Glomerular endothelial cell (primary cell): ENCODE measurements at regions not wholly inside any gene's neighbourhood (a gene's known extent, or its start where the extent isn't known, plus 50 kb on each side); places are given as distances from the start of the nearest gene placed in this dataset.
"Not testable (repeated sequence)": the region's sequence is repeated elsewhere in the genome, so short reads cannot be mapped to it uniquely, and the experiment has no call there.

Source experiments
- DNase-seq: peaks from one replicate; pipeline ENCODE4 v3.0.0-alpha.2; 2011; ENCODE audit warnings: low read depth, low spot score; ENCODE audit errors: extremely low read depth

- DNase-seq, result no peak
These were observed 122.5 kb downstream of the CETN3 start for GRCh38 chr5:90287036-90287435.

- DNase-seq, result no peak
These were observed 124.0 kb downstream of the CETN3 start for GRCh38 chr5:90285581-90285980.

DNA sequence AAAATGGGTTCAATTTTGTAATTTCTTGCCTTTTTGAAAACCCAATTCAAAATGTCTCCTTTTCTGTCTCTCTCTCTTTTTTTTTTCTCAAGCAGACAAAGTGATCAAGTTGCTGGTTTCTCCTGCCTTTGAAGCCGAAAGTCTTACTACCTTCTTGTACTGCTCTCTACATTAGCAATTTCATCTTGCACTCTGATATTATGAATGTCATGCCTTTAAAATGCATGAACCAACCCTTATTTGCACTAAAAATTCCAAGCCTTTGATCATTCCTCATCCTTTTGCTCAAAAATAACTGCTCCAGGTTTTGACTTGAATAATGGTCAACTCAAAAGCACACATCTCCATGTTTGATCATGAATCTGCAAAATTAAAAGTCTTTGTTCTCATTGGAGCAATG, 125.2 kb downstream of the CETN3 start:
- DNase-seq, result no peak

DNA sequence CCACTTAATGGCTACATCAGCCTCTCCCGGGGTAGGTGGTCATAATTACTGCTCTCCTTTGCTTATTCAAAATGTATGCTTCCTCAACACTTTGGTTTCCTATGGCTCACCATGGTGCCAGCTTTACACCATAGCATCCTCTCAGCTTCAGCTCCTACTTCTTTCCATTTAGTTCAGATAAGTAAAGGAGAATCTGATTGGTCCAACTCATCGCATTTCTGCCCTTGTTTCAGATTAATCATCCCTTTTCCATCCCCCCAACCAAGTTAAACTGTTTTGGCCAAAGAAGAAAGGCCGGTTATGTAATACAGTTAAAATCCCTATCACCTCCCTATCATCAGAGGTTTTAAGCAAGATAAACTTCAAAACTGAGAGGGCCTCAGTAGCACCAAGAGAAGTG, 130.5 kb downstream of the CETN3 start:
- no peak for DNase-seq

DNA sequence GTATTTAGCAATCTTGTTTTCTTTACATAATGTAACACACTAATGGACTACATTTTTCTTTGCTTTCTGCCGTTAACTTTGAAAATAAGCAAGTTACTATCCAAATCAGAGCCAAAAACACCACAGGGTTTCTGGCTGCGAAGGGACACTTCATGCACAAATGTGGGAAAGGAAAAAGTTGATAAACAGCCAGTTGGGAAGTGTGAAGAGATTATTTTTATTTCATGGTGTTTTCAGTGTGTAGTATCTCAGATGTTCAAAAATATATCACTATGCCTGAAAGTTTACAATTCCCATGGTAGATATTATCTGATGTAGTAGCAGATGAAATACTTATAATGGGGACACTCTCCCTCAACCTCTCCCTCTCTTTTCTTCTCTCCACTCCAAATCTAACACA, 135.3 kb downstream of the CETN3 start:
- DNase-seq, result no peak

DNA sequence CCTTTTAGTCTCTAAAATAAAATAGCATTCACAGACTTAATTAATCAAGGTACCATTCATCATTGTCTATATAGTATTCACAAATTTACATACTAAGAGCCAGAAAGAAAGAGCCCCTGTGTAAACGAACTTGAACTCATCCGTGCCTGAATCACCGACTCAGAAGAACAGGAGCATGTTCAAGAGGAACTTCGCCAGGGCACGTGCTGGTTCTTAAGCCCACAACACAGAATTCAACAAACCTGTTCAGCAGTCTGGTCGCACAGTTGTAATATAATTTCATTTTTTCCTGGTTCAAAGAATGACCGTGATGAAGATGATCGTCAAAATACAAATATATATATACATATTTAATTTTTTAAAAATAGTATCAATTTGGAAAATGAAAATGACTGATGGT, 141.9 kb downstream of the CETN3 start:
- DNase-seq, result no peak

GRCh38 chr5:90265545-90265857, 144.1 kb downstream of the CETN3 start:
- no peak for DNase-seq

DNA sequence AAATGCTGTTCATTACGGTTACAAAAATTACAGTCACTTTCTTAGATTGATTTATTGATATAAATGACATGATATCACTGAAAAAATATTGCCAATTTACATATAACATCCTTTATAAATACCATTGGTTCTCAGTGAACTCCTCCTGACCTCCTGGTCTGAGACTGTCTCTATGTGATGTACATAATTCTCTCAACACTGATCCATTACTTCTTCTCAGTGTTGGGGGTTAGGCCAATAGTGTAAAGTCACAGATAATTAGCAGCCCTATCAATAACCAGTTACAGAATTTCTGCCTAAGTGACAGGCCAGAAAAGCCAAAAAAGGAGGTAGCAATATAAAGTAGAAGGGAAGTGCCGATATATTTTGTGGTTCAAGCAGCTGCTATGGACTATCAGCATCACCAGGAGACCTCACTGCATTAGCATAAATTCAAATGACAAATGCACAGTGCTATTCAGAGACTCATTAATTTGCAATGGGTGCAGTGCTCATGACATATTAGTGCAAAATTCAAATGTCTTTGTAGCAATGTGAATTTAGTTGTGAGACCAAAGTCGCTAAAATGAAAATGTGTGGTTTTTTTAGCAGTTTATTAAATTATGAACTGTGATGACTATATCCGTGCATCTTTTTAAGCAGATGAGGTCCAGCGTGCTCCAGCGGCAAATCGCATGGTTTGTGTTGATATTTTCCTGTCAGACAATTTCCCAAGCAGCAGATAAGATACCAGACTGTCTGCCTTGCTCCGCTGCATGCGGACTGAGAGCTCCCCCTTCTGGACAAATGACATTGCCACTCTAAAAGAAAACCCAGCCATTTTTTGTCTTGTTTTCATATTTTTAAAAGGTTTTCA, 144.6 kb downstream of the CETN3 start:
- DNase-seq, result peak; percentile 33

DNA sequence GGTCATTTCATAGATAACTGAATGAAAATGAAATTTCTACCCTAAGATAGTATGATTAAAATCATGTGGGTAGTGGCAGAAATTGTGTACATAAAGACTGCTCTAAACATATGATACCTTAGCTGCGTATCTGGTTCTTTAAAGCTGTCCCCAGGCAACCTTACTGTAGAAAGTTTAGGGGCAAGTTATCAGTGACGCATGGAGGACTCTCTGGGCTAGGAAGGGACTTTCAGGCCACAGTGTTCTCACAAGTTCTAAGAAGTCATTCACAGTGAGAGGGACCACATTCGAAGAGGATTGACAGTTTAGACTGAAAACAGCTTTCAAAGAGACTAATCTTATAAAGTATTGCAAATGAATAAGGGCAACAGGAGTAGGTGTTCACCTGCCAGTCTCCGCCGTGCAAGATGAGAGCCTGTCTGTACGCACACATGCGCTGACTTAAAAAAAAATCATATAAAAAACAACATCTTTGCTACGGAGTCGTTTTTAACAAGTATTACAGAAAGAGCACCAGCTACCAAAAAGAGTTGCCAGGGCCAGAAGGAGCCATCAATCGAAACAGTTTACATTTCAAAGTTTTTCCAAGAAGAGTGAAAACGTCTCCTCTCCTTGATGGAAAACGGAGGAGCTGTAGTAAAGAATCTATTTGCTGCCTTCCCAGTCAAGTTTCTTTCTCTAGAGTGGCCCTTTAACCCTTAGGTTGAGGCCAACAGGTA, 146.3 kb downstream of the CETN3 start:
- no peak for DNase-seq

- no peak for DNase-seq
These were observed 158.1 kb downstream of the CETN3 start for GRCh38 chr5:90251447-90251846.

- DNase-seq, result no peak
These were observed 160.9 kb downstream of the CETN3 start for GRCh38 chr5:90248640-90249039.

DNA sequence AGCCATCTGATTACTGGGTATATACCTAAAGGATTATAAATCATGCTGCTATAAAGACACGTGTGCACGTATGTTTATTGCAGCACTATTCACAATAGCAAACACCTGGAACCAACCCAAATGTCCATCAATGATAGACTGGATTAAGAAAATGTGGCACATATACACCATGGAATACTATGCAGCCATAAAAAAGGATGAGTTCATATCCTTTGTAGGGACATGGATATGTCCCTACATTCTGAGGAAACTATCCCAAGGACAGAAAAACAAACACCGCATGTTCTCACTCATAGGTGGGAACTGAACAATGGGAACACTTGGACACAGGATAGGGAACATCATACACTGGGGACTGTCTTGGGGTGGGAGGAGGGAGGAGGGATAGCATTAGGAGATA, 165.7 kb downstream of the CETN3 start:
- DNase-seq, result not testable (repeated sequence)

DNA sequence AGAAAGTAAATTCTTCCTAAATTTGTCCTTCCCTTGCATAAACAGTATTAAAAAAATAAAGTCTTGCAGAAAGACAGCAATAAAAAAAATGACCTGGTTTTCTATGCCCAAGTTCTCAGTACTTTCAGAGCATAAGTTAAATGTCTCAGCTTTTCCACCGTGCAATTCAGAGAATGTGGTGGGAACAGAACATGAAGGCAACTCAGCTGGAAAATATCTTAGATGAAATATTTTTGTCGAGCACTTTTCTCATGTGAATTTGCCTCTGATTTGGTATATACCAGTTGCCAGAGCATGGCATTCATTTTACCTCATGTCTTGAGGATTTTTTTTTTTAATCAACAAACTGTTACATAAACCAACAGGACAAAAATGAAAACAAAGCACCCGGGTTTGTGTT, 176.1 kb downstream of the CETN3 start:
- no peak for DNase-seq

GRCh38 chr5:90231688-90232087, 177.9 kb downstream of the CETN3 start:
- no peak for DNase-seq

GRCh38 chr5:90227683-90228082, 181.9 kb downstream of the CETN3 start:
- no peak for DNase-seq

DNA sequence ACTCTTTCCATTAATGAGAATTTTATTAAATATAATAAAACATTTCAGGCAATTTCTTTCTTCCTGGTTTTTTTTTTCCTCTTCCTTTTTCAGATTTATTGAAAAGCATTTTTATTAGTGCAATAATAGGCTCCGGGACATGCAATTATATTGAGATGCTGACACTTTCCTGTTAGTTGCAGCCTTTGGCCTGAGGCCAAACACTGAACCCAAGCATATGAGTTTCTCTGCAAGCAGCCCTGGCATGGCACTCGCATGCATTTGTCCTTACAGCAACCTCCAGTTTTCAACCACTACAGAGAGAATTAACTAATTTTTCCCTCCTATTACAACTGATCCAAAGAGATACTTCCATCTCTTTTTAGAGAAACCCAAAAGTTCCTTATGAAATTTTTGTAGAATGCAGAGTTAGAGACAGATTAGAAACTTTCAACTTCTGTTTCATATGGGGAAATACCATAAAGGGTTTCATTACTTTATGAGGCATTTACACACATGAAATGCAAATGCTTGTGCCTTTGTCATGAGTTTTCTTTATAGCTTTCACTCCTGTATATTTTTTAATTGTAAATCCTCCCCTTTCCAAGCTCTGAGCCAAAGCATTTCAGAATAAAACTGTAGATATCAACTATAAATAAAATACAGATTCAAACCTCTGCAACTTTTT, 183.0 kb downstream of the CETN3 start:
- DNase-seq, result no peak

DNA sequence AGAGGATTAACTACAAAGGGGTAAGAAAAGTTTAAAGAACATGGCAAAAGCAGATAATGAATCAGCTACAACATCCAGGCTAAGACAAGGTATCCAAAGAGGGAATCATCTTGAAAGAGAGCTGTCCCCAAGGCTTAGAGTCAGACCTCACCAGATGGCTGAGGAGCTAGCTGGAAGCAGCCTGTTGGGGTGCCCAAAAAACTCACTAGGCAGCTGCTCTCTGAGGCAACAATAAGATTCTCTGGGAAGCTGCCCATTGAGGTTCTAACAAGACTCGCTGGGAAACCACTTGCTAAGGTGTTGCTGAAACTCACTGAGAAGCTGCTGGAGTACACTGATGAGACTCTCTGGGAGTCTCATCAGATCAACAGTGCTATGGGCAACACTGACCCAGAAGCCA, 185.2 kb downstream of the CETN3 start:
- no peak for DNase-seq

- DNase-seq, result no peak
These were observed 185.8 kb downstream of the CETN3 start for GRCh38 chr5:90223756-90224155.

- DNase-seq, result no peak
These were observed 187.6 kb downstream of the CETN3 start for GRCh38 chr5:90221951-90222350.

DNA sequence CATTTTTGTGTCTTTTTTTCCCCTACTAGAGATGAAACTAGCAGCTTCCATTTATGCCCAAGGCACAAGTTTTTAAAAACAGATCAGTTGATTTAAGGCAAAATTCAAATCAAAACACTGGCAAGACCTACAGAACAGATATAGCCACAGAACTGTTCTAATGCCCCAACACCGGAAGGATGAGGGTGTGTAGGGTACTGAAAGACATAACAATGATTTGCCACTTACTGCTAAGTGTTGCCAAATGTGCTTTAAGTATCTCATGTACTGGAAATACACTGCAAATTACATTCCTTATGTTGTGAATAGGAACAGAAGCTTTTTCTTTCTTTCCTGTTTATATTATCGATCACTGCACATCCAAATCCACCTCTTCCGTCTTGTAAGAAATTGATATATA, 189.0 kb downstream of the CETN3 start:
- DNase-seq, result no peak

DNA sequence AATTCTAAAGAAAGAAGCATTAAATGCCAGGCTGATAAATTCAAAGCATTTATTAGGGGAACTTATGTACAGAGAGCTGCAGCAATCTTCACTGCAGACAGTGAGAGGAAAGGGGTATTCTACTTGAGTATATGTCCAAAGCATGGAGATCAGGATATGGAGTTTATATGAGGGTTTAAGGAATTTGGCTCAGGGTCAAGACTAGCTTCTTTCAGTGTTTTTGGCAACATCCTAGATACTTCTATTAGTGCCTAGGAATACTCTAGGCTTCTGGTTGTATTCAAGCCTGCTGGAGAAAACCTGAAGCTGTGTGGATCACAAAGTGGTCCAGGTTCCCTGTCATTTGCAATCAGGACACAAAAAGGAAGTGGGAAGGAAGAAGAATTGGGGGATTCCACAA, 194.6 kb downstream of the CETN3 start:
- DNase-seq, result no peak

DNA sequence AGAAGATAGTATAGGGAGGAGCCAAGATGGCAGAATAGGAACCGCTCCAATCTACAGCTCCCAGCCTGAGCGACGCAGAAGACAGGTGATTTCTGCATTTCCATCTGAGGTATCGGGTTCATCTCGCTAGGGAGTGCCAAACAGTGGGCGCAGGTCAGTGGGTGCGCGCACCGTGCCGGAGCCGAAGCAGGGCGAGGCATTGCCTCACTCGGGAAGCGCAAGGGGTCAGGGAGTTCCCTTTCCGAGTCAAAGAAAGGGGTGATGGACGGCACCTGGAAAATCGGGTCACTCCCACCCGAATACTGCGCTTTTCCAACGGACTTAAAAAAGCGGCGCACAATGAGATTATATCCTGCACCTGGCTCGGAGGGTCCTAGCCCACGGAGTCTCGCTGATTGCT, 201.2 kb downstream of the CETN3 start:
- not testable (repeated sequence) for DNase-seq
